ENCODE measurements at regions not wholly inside any gene's neighbourhood (a gene's known extent, or its start where the extent isn't known, plus 50 kb on each side); places are given as distances from the start of the nearest gene placed in this dataset.

DNA sequence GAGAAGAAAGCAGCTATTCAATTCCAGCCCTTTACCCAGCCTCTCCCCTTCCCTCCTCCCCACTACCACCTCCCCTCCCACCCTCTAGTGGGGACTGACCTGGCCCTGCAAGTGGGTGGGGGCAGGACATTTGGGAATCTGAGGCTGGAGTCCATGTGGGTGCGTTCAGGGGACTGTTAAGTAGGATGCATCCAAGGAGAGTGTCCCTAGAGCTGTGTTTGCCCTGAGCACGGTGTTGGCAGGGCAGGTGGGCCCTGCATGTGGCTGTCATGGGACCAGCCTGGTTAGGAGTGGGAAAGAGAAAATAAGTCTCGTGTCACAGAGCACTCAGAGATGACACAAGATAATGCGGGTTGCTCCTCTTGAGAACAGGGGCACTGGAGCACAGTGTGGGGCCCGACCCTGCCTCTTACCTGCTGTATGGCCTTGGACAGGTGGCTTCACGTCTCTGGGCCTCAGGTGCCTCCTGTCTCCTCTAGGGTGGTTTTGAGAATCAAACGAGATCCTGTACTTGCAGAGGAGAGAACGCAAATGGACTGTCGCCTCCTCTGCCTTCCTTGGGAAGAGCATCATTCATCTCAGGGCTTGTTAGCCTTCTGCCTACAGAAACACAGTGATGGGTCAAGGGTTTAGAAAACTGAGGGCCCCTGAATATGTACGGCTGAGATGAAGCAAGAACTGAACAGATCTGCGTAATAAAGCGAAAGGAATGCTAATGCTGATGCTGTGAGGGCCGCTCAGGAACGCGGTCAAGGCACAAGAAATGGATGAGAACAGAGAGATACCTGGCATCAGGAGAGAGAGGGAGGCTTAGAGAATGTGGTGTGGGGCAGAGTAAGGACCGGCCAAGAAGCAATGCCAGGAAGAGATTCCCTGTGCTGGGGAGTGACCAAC, 187.7 kb upstream of the HAAO start:
- TF ChIP-seq CTCF (IDR thresholded peaks at IDR 0.05; ENCODE audit: low read depth, low read length, poor library complexity, severe bottlenecking) (no peak), EZH2phosphoT487 (IDR thresholded peaks at IDR 0.05; ENCODE audit: borderline replicate concordance, low read length) (no peak)
